GM23338 (cell line): ENCODE measurements at regions not wholly inside any gene's neighbourhood (a gene's known extent, or its start where the extent isn't known, plus 50 kb on each side); places are given as distances from the start of the nearest gene placed in this dataset.

Experiments used
- ATAC-seq: fragments of 200-7000 bp; cut with Tn5 transposase; 3 replicates; pipeline ENCODE4 v1.9.1; 2020
- DNase-seq: peaks from one replicate; pipeline ENCODE4 v3.0.0-alpha.2; 2015; ENCODE audit warnings: low spot score
- H2AFZ ChIP-seq: fragments of 200-600 bp; sonication (generic); 2 replicates; pipeline ENCODE4 v1.8.0; 2016; ENCODE audit warnings: antibody characterized with exemption, mild to moderate bottlenecking, moderate library complexity
- H3F3A ChIP-seq: fragments of 200-600 bp; sonication (generic); replicated peaks from 2 replicates; pipeline ENCODE4 v1.8.0; 2017; ENCODE audit warnings: antibody characterized with exemption, mixed run types, low read depth
- H3K27ac ChIP-seq: fragments of 200-600 bp; sonication (generic); 2 replicates; pipeline ENCODE4 v1.6.1; 2016; ENCODE audit warnings: low read depth
- H3K27me3 ChIP-seq: fragments of 200-600 bp; sonication (generic); 2 replicates; pipeline ENCODE4 v1.8.0; 2016; ENCODE audit warnings: mild to moderate bottlenecking, mixed run types, moderate library complexity; ENCODE audit not compliant: insufficient read depth
- H3K36me3 ChIP-seq: fragments of 200-600 bp; sonication (generic); 2 replicates; pipeline ENCODE4 v1.8.0; 2016; ENCODE audit warnings: mild to moderate bottlenecking; ENCODE audit not compliant: insufficient read depth
- H3K4me1 ChIP-seq: fragments of 200-600 bp; sonication (generic); 2 replicates; pipeline ENCODE4 v1.8.0; 2016; ENCODE audit warnings: mild to moderate bottlenecking, moderate library complexity; ENCODE audit not compliant: insufficient read depth
- H3K4me2 ChIP-seq: fragments of 200-600 bp; sonication (generic); 2 replicates; pipeline ENCODE4 v1.7.1; 2017; ENCODE audit warnings: mixed run types
- H3K4me3 ChIP-seq: fragments of 200-600 bp; sonication (generic); 2 replicates; pipeline ENCODE4 v1.6.1; 2016; ENCODE audit warnings: mixed run types
- H3K79me2 ChIP-seq: fragments of 200-600 bp; sonication (generic); replicated peaks from 2 replicates; pipeline ENCODE4 v1.8.0; 2017; ENCODE audit warnings: mild to moderate bottlenecking; ENCODE audit not compliant: insufficient read depth
- H3K9me2 ChIP-seq: fragments of 200-600 bp; sonication (generic); 2 replicates; pipeline ENCODE4 v1.8.0; 2017; ENCODE audit not compliant: insufficient read depth
- H4K20me1 ChIP-seq: fragments of 200-600 bp; sonication (generic); replicated peaks from 2 replicates; pipeline ENCODE4 v1.8.0; 2017; ENCODE audit warnings: mild to moderate bottlenecking; ENCODE audit not compliant: insufficient read depth
- H3K27ac Mint-ChIP-seq: 2 replicates; pipeline ENCODE4 v1.8.0; 2020; ENCODE audit warnings: inconsistent platforms, mild to moderate bottlenecking, moderate library complexity, mixed read lengths
- H3K27me3 Mint-ChIP-seq: 3 replicates; pipeline ENCODE4 v1.8.0; 2022; ENCODE audit warnings: low read depth, mild to moderate bottlenecking, moderate library complexity, mixed read lengths, inconsistent platforms; ENCODE audit not compliant: insufficient read depth, poor library complexity
- H3K36me3 Mint-ChIP-seq: 3 replicates; pipeline ENCODE4 v1.8.0; 2021; ENCODE audit warnings: low read depth, mild to moderate bottlenecking, inconsistent platforms, moderate library complexity, mixed read lengths
- H3K4me1 Mint-ChIP-seq: 3 replicates; pipeline ENCODE4 v1.8.0; 2020; ENCODE audit warnings: mild to moderate bottlenecking, inconsistent platforms, mixed read lengths
- H3K4me3 Mint-ChIP-seq: 3 replicates; pipeline ENCODE4 v1.8.0; 2021; ENCODE audit warnings: moderate library complexity, mild to moderate bottlenecking, inconsistent platforms, mixed read lengths
- H3K9me3 Mint-ChIP-seq: 3 replicates; pipeline ENCODE4 v1.8.0; 2020; ENCODE audit warnings: moderate library complexity, mild to moderate bottlenecking, inconsistent platforms, mixed read lengths
- CREB1 ChIP-seq: fragments of 250-450 bp; sonication (Bioruptor Pico); IDR thresholded peaks from 2 replicates; pipeline ENCODE4 v1.5.0; 2020; ENCODE audit warnings: low read depth, mild to moderate bottlenecking, moderate library complexity
- CTCF ChIP-seq, 2 experiments: fragments of 200-600 bp in 1 of 2; sonication (generic) in 1 of 2; conservative IDR thresholded peaks; 2 replicates each; pipeline versions ENCODE4 v1.5.1 to v1.6.1; 2016 to 2017; ENCODE audit warnings: antibody characterized with exemption in 2 of 2, low read depth in 2 of 2, mild to moderate bottlenecking in 2 of 2, moderate library complexity in 1 of 2
- ETS1 ChIP-seq: IDR thresholded peaks from 2 replicates; pipeline ENCODE4 v1.6.1; 2016; ENCODE audit warnings: antibody characterized with exemption
- EZH2 ChIP-seq: fragments of 200-600 bp; sonication (generic); IDR thresholded peaks from one replicate; pipeline ENCODE4 v1.8.0; 2017; ENCODE audit warnings: antibody characterized with exemption, mild to moderate bottlenecking, low read depth; ENCODE audit not compliant: unreplicated experiment
- EZH2phosphoT487 ChIP-seq: fragments of 200-600 bp; sonication (generic); IDR thresholded peaks from one replicate; pipeline ENCODE4 v1.8.1; 2018; ENCODE audit warnings: antibody characterized with exemption; ENCODE audit not compliant: unreplicated experiment
- JUNB ChIP-seq: IDR thresholded peaks from one replicate; pipeline ENCODE4 v1.6.1; 2016; ENCODE audit warnings: antibody characterized with exemption; ENCODE audit not compliant: unreplicated experiment
- NANOG ChIP-seq: IDR thresholded peaks from 2 replicates; pipeline ENCODE4 v1.6.1; 2016; ENCODE audit warnings: antibody characterized with exemption, borderline replicate concordance
- POLR2AphosphoS5 ChIP-seq: IDR thresholded peaks from 2 replicates; pipeline ENCODE4 v1.6.1; 2016; ENCODE audit warnings: antibody characterized with exemption, low read depth
- REST ChIP-seq: IDR thresholded peaks from one replicate; pipeline ENCODE4 v1.6.1; 2018; ENCODE audit warnings: antibody characterized with exemption; ENCODE audit not compliant: unreplicated experiment
- STAT1 ChIP-seq: IDR thresholded peaks from one replicate; pipeline ENCODE4 v1.6.1; 2016; ENCODE audit warnings: antibody characterized with exemption; ENCODE audit not compliant: unreplicated experiment
- ZNF114 ChIP-seq: fragments of 250-450 bp; sonication (Bioruptor Pico); IDR thresholded peaks from 2 replicates; pipeline ENCODE4 v1.5.0; 2020; ENCODE audit warnings: mild to moderate bottlenecking, moderate library complexity
- ZNF331 ChIP-seq: fragments of 250-450 bp; sonication (Bioruptor Pico); IDR thresholded peaks from 2 replicates; pipeline ENCODE4 v1.5.0; 2020; ENCODE audit warnings: low read depth, mild to moderate bottlenecking, moderate library complexity
- ZNF462 ChIP-seq: fragments of 250-450 bp; sonication (Bioruptor Pico); IDR thresholded peaks from 2 replicates; pipeline ENCODE4 v1.5.0; 2020; ENCODE audit warnings: mild to moderate bottlenecking, moderate library complexity

GRCh38 chr10:125602825-125603224 is 80.1 kb downstream of the TEX36 start:
- Histone ChIP-seq H2AFZ (no peak overlapping the region), H3K27me3 (no peaks in the 10 kb centered on the region), H4K20me1 (no peaks in the 10 kb centered on the region), H3K79me2 (no peaks in the 10 kb centered on the region), H3K4me1 (no peaks in the 10 kb centered on the region; the same call in 1 of the 2 replicates), H3K27ac (no peak overlapping the region), H3F3A (no peaks in the 10 kb centered on the region), H3K4me3 (no peak overlapping the region), H3K4me2 (no peak overlapping the region), H3K9me2 (0 out of 2 replicates have a peak, but pooled peaks cover 10% of the 10 kb centered on the region), H3K36me3 (no peaks in the 10 kb centered on the region; the same call in 1 of the 2 replicates)
- no peak for ATAC-seq
- peaks cover 20% of the 10 kb centered on the region for H3K9me3 Mint-ChIP-seq
- no peak overlapping the region for H3K27ac Mint-ChIP-seq
- DNase-seq = no peak
- no peak overlapping the region for H3K4me3 Mint-ChIP-seq
- TF ChIP-seq EZH2phosphoT487 (no peak), ZNF114 (CRISPR knock-in tag) (no peak), ETS1 (no peak), EZH2 (no peak), NANOG (no peak), ZNF462 (CRISPR knock-in tag) (no peak), CTCF (conservative IDR thresholded peaks at IDR 0.05; ENCODE audit: low read depth in 2 of 2) (no peak), ZNF331 (no peak), REST (no peak), POLR2AphosphoS5 (no peak), JUNB (no peak), STAT1 (no peak), CREB1 (CRISPR knock-in tag) (no peak)
- no peaks in the 10 kb centered on the region; the same call in 2 of the 3 replicates for H3K36me3 Mint-ChIP-seq
- no peaks in the 10 kb centered on the region for H3K4me1 Mint-ChIP-seq
- peaks cover 3% of the 10 kb centered on the region for H3K27me3 Mint-ChIP-seq
